Stimulated activated CD4-positive, alpha-beta T cell treated with anti-CD3 and anti-CD28 coated beads, Interleukin-15, amount 100 ng/mL, for 24 hours (primary cell): ENCODE measurements at regions not wholly inside any gene's neighbourhood (a gene's known extent, or its start where the extent isn't known, plus 50 kb on each side); places are given as distances from the start of the nearest gene placed in this dataset.

Experiments
- DNase-seq: peaks from one replicate; pipeline ENCODE4 v3.0.0-alpha.2; 2020

DNA sequence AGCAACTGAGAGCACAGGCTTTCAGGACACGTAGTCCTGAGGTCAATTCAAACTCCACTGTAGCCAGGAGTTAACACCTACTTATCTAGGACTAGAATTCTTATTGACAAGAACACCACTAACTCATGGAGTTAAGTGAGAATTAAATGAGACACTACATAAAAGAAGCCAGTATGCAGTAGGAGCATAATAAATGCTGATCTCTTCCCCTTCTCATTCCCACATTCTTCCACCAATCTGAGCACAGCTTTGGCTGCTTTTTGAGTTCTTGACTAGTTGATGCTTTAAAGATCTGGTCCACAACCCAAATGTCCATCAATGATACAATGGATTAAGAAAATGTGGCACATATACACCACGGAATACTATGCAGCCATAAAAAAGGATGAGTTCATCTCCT, 55.2 kb downstream of the TTC32 start:
- DNase-seq = no peak

DNA sequence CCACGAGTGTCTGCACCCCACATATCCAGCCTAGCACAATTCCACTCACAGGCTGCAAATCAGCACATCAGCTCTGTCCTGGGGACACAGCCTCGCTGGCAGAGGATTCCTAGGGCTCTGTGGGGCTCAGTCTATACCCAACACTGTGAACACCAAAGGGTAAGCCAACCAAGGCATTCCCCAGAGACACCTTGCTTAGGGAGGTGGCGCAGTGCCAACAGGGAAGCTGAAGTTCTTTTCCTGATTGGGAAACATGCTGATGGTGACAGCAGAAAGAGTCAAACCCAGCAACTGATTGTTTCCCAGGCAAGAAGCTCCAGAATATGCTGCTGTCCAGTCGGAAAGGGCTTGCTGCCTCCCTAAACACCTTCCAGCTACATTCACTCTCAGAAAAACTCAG, 55.8 kb downstream of the TTC32 start:
- DNase-seq = no peak

DNA sequence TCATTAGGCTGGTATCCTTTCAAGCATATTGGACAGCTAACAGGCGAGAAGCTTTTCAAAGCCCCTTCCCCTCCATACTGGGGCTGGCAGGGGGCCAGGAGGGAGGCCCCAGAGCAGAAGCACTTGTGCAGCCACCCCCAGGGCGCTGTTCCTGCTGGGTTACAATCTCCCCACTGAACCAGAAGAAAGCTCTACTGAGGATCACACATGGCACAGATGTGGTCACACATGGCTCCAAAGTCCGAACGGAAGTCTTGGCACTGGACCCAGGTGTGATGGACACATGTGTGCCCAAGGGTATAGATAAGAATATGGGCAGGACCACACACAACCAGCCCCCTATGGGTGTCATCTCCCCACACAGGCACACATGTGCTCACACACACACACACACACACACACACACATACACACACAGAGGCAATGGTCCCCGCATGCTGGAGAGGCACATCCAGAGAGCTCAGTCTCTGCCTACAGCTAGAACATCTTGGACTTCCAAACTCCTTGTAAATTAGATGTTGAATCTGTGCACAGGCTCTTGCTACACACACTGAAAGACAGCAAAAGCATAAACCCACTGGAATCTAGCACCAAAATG, 56.4 kb downstream of the TTC32 start:
- DNase-seq = no peak

DNA sequence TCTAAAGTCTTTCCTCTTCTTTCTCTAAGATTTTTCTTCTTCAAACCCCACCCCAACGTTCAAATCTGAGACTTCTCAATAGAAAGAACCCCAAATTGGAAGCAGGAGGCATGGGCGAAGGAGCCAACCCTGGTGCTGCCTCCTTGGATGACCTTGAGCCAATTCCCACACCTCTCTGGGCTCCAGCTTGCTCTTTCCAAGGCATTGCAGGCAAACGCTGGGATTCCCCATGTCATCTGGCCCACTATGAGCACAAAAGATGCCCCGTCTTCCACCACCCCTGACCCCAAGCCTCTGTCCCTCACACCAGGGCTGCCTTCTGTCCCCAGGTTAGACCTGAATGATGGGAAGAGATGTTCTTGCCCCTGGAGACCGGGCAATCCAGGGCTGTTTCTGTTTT, 57.0 kb downstream of the TTC32 start:
- no peak for DNase-seq

DNA sequence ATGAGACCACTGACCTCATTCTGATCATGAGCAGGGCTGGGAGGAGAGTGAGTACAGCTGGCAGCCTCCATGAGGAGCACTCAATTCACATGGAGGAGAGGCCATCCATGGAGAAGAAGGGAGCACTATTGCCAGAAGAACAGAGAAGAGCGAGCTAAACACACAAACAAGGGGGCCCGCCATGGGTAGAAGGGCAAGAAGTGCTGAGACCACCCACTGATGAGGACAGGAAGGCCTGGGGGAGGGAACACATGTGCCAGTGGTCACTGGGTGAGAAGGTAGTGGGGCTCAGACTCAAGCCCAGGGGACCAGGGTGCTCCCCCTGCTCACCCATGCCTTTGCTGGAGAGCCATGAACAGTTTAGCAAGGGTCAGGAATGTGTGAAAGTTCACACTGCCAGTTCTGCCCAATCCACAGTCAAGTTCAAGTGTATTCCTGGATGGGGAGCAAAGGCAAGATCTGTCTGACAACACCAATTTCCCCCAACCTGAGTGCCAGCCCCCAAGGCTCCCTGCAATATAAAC, 57.7 kb downstream of the TTC32 start:
- DNase-seq = no peak

DNA sequence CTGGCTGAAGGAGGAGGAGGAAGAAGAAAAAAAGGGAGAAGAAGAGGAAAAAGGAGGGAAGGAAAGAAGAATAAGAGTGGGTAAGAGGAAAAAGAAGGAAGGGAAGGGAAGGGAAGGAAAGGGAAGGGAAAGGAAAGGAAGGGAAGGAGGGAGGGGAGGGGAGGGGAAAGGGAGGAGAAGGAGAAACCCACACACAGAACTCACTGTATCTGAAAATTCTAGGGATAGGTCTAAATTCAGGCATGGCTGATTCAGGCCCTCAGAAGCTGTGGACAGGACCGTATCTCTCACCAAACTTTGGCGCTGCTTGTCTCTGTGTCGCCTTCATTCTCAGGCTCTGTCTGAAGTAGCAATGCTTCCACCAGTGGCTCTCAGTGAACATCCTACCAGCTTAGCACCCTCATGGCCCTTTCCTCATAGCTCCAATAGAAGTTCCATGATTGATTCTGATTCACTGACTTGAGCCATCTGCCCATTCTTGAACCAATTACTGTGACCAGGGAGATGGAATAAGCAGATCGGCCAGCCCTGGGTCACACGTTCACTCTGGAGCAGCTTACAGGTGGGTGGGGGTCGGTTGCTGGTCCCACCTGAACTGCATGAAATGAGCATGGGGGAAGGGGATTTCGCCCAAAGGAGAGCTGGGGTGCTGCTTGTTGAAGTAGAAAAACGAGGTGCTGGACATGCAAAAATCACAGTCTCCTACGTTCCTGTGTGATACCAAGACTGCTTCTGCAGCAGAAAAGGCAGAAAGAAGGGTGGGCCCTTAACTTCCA, 59.7 kb downstream of the TTC32 start:
- no peak for DNase-seq

DNA sequence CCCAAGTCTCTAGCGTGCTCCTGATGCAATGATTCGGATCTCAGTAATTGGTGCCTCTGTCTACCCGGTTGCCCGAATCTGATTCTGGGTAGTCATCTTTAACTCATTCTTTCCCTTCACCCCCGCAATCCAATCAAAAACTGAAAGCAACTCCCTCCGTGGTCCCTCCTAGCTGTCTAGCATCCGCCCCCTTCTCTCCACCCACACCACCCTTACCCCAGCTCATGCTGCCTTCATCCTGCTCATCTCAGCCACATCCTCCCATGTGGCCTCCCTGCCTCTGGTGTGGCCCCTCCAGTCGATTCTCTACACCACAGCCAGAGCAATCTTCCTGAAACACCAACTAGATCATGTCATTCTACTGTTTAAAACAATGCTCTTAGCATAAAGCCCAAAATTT, 62.3 kb downstream of the TTC32 start:
- peak; percentile 7 for DNase-seq

DNA sequence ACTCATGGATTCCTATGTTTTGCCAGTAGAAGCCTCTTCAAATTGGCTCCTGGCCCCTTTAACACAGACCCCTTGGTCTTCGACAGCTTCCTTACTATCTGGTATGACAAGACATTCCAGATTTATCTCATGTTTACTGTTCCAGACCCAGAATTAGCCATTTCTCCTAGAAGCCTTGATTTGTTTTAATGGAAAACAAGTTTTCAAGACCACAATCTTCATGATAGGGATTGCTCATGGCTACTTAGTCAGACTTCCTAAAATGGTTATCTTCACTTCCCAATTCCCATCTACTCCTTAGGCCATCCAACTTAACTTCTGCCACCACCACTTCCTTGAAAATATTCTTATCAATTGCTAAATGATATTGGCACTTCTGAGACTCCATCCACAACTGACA, 63.2 kb downstream of the TTC32 start:
- no peak for DNase-seq

DNA sequence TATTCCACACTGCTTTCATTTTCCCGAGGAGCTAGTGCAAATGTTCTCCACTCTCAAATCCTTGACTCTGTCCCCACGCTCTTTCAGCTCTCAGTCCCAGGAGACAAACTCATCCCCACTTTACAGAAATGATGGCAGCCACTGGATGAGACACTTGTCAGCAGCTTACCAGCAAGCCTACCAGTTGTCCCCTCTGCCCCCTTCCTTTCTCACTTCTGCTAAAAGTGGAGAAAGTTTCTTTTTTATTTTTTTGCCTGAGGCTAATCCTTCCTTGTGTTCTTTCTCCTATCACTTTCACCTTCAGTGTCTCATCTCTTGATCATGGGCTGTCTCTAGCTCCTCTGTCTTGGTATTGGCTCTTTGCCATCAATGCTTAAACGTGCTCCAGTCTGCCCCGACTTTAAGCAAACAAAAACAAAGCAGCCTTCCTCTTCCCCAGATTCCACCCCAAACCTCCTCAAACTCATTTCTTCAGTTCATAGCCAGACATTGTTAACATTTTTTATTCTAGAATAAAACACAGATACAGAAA, 64.5 kb downstream of the TTC32 start:
- no peak for DNase-seq

DNA sequence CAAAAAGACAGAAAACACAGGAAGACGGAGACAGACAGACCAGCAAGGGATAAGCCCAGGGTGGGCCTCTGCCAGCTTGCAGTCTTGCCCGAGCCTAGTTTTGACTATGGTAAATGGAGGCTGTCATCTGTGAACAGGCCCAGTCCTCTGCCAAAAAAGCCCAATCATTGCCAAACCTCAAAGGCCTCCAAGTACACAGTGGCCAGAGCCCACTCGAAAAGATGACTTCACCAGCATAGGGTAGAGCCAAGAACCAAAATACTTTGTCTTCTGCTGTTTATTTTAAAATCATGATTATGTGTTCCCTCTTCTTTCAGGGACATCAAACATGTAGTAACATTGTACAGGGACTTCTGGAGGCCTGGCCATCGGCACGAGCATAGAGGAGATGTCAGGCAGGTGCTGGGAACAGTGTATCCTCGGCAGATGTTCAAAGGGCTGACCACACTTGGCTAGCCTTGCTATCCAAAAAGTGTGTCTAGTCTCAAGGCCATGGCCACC, 66.0 kb downstream of the TTC32 start:
- DNase-seq = no peak

DNA sequence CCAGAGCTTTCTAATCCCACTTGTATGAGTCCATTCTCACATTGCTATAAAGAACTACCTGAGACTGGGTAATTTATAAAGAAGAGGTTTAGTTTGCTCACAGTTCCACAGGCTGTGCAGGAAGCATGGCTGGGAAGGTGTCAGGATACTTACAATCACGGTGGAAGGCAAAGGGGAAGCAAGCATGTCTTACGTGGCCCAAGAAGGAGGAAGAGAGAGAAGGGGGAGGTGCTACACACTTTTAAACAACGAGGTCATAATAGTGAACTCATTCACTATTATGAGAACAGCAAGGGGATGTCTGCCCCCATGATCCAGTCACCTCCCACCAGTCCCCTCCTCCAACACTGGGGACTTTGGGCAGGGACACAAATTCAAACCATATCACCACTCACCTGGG, 67.8 kb downstream of the TTC32 start:
- no peak for DNase-seq

DNA sequence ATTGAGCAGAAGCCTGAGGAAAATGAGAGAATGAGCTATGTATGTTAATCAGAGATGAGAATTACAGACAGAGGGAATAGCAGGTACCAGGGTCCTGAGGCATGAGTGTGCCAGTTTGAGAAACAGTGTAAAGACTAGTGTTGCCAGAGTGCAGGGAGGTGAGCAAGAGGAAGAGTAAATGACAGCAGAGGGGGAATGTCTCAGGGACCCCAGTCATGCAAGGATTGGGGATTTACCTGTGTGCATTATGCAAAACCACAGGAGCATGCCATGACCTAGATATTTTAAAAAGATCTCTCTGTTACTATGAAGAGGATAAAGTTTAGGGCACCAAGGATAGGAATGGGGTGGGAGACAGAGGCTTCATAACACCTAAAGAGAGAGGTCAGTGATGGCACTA, 72.1 kb downstream of the TTC32 start:
- DNase-seq = no peak

DNA sequence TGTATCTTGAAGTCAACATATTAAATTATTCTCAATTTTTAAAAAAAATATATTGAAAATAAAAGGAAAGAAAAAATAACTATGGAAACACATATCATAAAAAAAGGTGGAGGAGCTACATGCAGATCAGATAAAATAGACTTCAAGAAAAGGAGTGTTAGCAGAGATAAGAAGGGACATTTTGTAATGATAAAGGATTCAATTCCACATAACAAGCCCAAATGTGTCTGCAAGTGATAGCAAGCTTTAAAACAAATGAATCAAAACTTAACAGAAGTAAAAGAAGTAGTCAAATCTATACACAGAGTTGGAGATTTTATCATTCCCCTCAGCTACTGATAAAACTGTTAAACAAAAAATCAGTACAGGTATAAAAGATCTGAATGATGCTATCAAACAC, 74.9 kb downstream of the TTC32 start:
- DNase-seq = no peak

DNA sequence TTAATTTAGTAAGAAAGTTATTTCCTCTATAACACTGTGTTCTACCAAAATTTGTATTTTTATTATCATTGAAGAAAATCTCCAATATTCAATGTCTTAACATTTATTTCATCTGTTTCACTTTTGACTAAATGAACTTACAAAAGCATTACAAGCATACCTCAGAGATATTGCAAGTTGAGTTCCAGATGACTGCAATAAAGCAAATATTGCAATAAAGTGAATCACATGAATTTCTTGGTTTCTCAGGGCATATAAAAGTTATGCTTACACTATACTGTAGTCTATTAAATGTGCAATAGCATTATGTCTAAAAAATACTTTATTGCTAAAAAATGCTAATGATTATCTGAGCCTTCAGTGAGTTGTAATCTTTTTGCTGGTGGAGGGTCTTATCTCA, 78.3 kb downstream of the TTC32 start:
- no peak for DNase-seq

DNA sequence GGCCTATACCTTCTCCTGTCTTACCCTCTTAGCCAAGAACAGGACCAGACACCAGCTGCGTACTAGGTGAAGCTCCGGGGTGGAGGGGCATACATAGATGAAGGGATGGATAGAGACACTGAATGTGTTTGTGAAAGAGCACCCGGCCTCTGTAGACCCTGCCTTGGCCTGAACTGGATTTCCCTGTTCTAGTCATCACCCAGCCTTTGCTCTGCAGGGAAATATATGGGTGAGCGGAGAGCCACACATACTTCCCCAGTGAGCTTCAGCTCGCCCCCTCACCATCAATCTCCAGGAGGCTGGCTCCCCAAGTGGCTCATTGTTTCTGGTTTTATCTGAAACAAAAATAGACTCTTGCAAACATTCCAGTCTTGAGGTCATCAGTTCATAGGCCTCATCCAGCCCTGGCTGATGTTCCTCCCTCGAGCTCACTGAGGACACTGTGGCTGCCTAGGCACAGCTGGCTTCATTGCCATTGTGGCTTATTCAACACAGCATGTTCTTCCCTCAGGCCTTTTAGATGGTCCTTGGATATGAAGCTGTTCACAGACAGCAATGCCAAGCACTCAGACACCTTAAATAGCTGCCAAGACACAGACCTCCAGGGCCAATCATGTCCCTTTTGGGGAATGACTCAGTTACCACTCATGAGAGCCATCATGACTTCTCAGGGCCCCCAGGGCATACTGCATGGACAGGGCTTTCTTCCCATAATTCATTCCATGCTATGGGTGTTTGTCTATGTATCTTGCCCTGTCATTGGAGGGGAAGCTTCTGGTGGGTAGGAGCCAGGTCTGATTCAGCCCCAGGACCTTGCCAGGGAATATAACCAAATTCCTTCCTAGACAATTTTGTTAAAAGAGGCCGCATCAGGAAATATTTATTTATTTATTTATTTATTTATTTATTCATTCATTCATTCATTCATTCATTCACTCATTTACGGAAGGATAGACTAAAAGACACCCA, 82.4 kb downstream of the TTC32 start:
- no peak for DNase-seq

DNA sequence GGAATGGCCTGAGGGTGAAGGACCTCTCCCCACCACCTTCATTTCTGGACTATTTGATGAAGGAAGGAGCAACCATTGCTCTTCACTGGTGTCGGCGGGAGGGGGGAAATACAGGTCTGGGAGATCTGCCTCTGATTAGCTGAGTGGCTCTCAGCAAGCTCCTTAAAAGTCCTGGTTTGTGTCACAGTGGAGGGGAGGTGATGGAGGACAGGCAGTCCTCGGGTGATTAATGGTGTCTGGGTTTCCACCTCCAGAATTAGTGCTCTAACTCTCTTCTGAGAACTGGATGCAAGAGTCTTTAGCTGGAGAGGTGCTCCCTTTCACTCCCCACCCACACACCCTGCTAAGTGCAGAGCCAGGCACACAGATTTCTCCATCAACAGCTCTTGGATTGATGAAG, 83.2 kb downstream of the TTC32 start:
- no peak for DNase-seq

DNA sequence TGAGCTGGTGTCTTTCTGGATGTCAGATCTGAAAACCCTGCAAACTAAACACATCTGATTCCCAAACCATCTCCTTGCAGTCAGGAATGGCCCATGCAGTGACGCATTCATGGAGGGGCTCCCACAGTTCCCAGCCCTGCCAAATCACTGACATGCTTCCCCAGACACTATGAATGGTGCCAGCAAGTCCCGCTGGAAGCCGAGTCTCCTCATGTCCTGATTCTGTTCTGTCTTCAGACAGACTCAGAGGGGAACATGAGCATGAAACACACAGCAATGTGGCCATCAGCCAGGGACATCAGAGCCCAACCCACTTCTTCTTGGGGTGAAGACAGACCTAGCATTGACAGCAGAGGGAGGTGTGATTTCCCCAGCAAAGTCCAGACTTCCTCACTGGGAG, 83.7 kb downstream of the TTC32 start:
- no peak for DNase-seq

DNA sequence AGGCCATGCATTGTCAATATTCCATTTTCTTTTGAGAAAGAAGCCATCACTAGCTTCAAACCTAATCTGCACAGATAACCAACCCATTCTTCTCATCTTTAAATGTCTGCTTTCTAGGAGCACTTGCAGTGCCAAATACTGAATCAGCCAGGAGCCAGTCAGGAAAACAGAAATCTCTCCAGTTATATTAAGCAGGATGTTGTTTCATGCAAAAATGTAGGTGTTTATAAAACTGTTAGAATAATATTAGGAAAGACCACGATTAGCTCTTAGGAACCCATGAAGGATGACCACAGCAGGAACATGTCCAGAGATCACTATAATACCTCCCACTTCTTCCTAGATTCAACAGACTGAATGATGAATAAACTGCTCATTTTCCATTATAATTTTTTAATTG, 86.0 kb downstream of the TTC32 start:
- no peak for DNase-seq

DNA sequence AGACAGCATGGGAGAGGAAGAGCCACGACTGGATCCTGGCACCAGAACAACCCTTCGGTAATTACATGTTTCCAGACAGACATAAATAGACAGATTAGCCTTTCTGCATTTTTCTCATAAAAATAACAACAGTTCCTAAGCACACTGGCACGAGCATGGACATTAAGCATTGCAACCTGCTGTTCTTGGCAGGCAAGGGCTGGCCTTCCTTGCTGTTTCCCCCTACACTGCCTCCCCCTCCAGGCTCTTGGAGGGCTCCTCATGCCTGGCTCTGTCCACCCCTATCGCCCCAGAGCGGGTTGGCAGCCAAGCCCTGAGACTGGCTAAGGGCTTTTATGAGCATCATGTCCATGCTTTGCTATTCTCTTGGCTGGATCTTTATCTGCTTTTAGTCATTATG, 89.6 kb downstream of the TTC32 start:
- DNase-seq = no peak

DNA sequence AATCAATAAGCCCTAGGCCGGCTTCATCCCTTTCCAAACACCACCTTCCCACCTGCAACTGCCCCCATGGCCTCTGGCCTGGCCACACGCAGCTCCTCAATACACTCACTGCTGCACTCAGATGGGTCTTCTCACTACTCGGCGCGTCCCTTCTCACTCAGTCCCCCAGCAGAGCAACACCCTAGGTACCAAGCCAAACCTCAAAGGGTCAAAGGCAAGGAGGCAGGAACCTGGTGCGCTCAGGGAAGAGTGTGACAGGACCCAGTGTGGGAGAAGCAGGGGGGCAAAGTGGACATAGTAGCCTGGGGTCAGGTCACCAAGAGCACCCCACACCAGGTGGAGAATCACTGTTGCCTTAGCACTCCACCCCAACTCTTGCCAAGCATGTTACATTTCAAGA, 90.6 kb downstream of the TTC32 start:
- no peak for DNase-seq

DNA sequence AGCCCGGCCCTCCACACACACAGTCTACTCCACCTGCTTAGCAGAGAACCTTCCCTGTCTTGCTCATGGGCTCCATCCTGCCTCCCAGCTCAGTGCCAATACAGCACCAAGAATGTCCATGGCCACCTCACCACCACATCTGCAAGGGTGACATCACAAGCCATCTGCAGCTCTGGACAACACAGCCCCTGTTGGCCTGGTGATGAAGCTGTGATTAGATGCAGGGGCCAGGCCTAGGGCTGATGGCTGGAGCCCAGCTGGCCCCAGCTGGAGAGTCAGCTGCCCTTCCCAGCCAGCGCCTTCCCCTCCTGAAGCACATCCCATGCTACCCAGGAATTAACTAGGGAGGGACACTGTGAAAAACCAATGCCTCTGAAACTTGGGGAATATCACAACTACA, 91.1 kb downstream of the TTC32 start:
- DNase-seq = no peak

DNA sequence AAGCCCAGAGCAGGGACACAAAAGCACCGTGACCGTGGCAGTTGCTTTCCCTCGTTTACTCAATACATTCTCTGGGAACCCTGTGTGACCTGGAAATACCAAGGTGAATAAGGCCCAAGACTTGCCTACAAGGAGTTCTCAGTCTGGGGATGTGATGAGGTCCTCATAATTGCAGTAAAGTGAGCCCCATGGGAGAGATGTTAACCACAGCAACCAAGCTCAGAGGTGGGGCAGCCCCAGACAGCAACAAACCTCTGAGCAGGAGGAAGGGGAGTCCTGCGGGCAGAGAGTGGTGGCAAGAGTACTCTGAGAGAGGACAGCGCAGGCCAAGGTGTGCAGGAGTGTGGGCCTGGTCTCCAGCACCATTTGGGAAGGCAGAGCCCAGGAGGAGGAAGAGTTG, 91.6 kb downstream of the TTC32 start:
- DNase-seq = no peak

DNA sequence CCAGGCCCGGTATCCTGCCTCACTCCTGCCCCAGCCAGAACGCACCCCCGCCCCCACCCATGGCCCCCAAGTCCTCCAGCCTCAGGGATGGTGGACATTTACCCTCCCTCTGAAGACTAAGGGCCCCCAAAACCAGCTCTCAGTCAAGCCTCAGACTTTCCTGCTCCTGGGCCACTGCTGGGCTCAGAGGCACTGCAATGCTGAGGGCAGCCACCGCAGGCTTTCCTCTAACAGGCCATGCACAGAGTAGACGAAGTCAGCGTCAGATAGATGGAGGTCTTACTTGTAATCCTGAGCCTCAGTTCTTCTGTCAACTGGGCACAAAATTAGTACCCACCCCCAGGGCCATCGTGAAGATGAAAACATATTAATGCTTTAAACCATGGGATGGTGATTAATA, 92.6 kb downstream of the TTC32 start:
- no peak for DNase-seq
